ENCODE measurements at regions not wholly inside any gene's neighbourhood (a gene's known extent, or its start where the extent isn't known, plus 50 kb on each side); places are given as distances from the start of the nearest gene placed in this dataset.

- ATAC-seq (no peak), DNase-seq (no peak)
- intact Hi-C loops (cut with DNase I), result no loop called here
- Histone ChIP-seq H3K36me3 (no peaks in the 10 kb centered on the region), H3K27ac (no peak overlapping the region), H3K9me3 (no peaks in the 10 kb centered on the region), H3K27me3 (peaks cover 0 to 9% (median 0%) of the 10 kb centered on the region in 7 donors), H3K4me1 (no peaks in the 10 kb centered on the region), H3K4me3 (no peak overlapping the region)
- TF ChIP-seq, protein P1, sequence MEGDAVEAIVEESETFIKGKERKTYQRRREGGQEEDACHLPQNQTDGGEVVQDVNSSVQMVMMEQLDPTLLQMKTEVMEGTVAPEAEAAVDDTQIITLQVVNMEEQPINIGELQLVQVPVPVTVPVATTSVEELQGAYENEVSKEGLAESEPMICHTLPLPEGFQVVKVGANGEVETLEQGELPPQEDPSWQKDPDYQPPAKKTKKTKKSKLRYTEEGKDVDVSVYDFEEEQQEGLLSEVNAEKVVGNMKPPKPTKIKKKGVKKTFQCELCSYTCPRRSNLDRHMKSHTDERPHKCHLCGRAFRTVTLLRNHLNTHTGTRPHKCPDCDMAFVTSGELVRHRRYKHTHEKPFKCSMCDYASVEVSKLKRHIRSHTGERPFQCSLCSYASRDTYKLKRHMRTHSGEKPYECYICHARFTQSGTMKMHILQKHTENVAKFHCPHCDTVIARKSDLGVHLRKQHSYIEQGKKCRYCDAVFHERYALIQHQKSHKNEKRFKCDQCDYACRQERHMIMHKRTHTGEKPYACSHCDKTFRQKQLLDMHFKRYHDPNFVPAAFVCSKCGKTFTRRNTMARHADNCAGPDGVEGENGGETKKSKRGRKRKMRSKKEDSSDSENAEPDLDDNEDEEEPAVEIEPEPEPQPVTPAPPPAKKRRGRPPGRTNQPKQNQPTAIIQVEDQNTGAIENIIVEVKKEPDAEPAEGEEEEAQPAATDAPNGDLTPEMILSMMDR (IDR thresholded peaks at IDR 0.05), result no peak
- WGBS, 2 donors, result 86 to 90% methylated on average over 4 of the region's 4 CpGs
Measured at GRCh38 chr1:209046935-209047334, 536.6 kb upstream of the CAMK1G start.

GRCh38 chr1:209048941-209049669 is 534.4 kb upstream of the CAMK1G start:
- H3K4me1 ChIP-seq, result no peaks in the 10 kb centered on the region
- no peak overlapping the region for H3K4me3 ChIP-seq
- no peak for ATAC-seq
- no peak for DNase-seq
- 76 to 79% methylated on average over 5 of the region's 5 CpGs for WGBS, 2 donors
- peaks cover 0 to 5% (median 0%) of the 10 kb centered on the region in 7 donors for H3K27me3 ChIP-seq
- intact Hi-C loops (cut with DNase I), result no loop called here
- H3K27ac ChIP-seq, result no peak overlapping the region
- peaks cover 0 to 14% (median 0%) of the 10 kb centered on the region in 11 donors for H3K9me3 ChIP-seq
- TF ChIP-seq, protein P1 (IDR thresholded peaks at IDR 0.05), result no peak
- no peaks in the 10 kb centered on the region for H3K36me3 ChIP-seq

- peaks cover 0 to 5% (median 0%) of the 10 kb centered on the region in 7 donors for H3K27me3 ChIP-seq
- ATAC-seq (no peak), DNase-seq (no peak)
- H3K9me3 ChIP-seq, result peaks cover 0 to 33% (median 7%) of the 10 kb centered on the region in 11 donors
- intact Hi-C loops (cut with DNase I), result no loop called here
- no peak overlapping the region for H3K27ac ChIP-seq
- H3K4me3 ChIP-seq, result no peak overlapping the region
- WGBS, 2 donors, result 89 to 92% methylated on average over 4 of the region's 4 CpGs
- H3K36me3 ChIP-seq, result no peaks in the 10 kb centered on the region
- TF ChIP-seq, protein P1 (IDR thresholded peaks at IDR 0.05), result no peak
- H3K4me1 ChIP-seq, result no peaks in the 10 kb centered on the region
Measured at GRCh38 chr1:209051570-209051969, 531.9 kb upstream of the CAMK1G start.

DNA sequence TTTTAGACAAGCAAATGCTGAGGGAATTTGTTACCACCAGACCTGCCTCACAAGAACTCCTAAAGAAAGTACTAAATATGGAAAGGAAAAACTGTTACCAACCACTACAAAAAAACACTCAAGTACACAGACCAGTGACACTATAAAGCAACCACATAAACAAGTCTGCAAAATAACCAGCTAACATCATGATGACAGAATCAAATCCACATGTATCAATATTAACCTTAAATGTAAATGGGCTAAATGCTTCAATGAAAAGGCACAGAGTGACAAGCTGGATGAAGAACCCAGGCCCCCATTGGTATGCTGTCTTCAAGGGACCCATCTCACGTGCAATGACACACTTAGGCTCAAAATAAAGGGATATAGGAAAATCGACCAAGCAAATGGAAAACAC is 529.9 kb upstream of the CAMK1G start:
- TF ChIP-seq, protein P1 (IDR thresholded peaks at IDR 0.05), result no peak
- DNase-seq (no peak), ATAC-seq (no peak)
- H3K27ac ChIP-seq, result no peak overlapping the region
- no peaks in the 10 kb centered on the region for H3K27me3 ChIP-seq
- H3K4me3 ChIP-seq, result no peak overlapping the region
- H3K36me3 ChIP-seq, result no peaks in the 10 kb centered on the region
- H3K9me3 ChIP-seq, result peaks cover 0 to 43% (median 12%) of the 10 kb centered on the region in 11 donors
- H3K4me1 ChIP-seq, result no peaks in the 10 kb centered on the region
- intact Hi-C loops (cut with DNase I), result no loop called here
- WGBS, 2 donors, result 80 to 94% methylated on average over 2 of the region's 2 CpGs

Measured in heart right ventricle (tissue), 16 donors.